ENCODE measurements at regions not wholly inside any gene's neighbourhood (a gene's known extent, or its start where the extent isn't known, plus 50 kb on each side); places are given as distances from the start of the nearest gene placed in this dataset.
"Not testable (repeated sequence)": the region's sequence is repeated elsewhere in the genome, so short reads cannot be mapped to it uniquely, and the experiment has no call there.

GRCh38 chr2:34677591-34677990, 1078.5 kb upstream of the FAM98A start:
- not testable (repeated sequence) for TF ChIP-seq TAF1 (IDR thresholded peaks at IDR 0.05; ENCODE audit: borderline replicate concordance, low read depth, low read length); POLR2AphosphoS5 (IDR thresholded peaks at IDR 0.05; ENCODE audit: low read depth, low read length); POLR2A (IDR thresholded peaks at IDR 0.05; ENCODE audit: low read depth, low read length)
